ENCODE measurements at regions not wholly inside any gene's neighbourhood (a gene's known extent, or its start where the extent isn't known, plus 50 kb on each side); places are given as distances from the start of the nearest gene placed in this dataset.

- no peak for TF ChIP-seq CTCF (IDR thresholded peaks at IDR 0.05)
- TF ChIP-seq POLR2A (IDR thresholded peaks at IDR 0.05), result no peak
- H3K36me3 ChIP-seq, result no peaks in the 10 kb centered on the region
- 71 to 89% methylated on average over 3 of the region's 3 CpGs for WGBS, 2 donors
- H3K27ac ChIP-seq, result no peak overlapping the region
- no peak overlapping the region for H3K4me3 ChIP-seq
- H3K4me1 ChIP-seq, result no peaks in the 10 kb centered on the region
- no peaks in the 10 kb centered on the region for H3K27me3 ChIP-seq
- intact Hi-C loops (cut with DNase I), result no loop called here
- peaks cover 0 to 3% (median 0%) of the 10 kb centered on the region in 3 donors for H3K9me3 ChIP-seq
- no peak for DNase-seq
Measured at GRCh38 chr11:100498780-100499179, 188.3 kb upstream of the ARHGAP42 start.

- no peaks in the 10 kb centered on the region for H3K4me1 ChIP-seq
- H3K36me3 ChIP-seq, result no peaks in the 10 kb centered on the region
- DNase-seq, result no peak
- no peak overlapping the region for H3K4me3 ChIP-seq
- 88 to 90% methylated on average over 2 of the region's 2 CpGs for WGBS, 2 donors
- no peak overlapping the region for H3K27ac ChIP-seq
- H3K9me3 ChIP-seq, result peaks cover 0 to 3% (median 0%) of the 10 kb centered on the region in 3 donors
- intact Hi-C loops (cut with DNase I), result no loop called here
- no peaks in the 10 kb centered on the region for H3K27me3 ChIP-seq
- no peak for TF ChIP-seq POLR2A (IDR thresholded peaks at IDR 0.05)
- no peak for TF ChIP-seq CTCF (IDR thresholded peaks at IDR 0.05)
Measured at GRCh38 chr11:100501450-100501849, 185.6 kb upstream of the ARHGAP42 start.

- intact Hi-C loops (cut with DNase I), result no loop called here
- WGBS, 2 donors, result 27 to 38% methylated on average over 2 of the region's 2 CpGs
- Histone ChIP-seq H3K36me3 (no peaks in the 10 kb centered on the region), H3K4me1 (peaks cover 0 to 8% (median 3%) of the 10 kb centered on the region in 3 donors), H3K9me3 (no peaks in the 10 kb centered on the region), H3K4me3 (no peak overlapping the region), H3K27ac (no peak overlapping the region), H3K27me3 (no peaks in the 10 kb centered on the region)
- no peak for TF ChIP-seq CTCF (IDR thresholded peaks at IDR 0.05)
- DNase-seq, result no peak
Measured at GRCh38 chr11:100512475-100512874, 174.6 kb upstream of the ARHGAP42 start.

- H3K27ac ChIP-seq, result no peak overlapping the region
- H3K4me1 ChIP-seq, result peaks cover 0 to 8% (median 3%) of the 10 kb centered on the region in 3 donors
- no peak for DNase-seq
- intact Hi-C loops (cut with DNase I), result no loop called here
- no peaks in the 10 kb centered on the region for H3K27me3 ChIP-seq
- H3K9me3 ChIP-seq, result no peaks in the 10 kb centered on the region
- no peaks in the 10 kb centered on the region for H3K36me3 ChIP-seq
- TF ChIP-seq CTCF (IDR thresholded peaks at IDR 0.05) (no peak), POLR2A (IDR thresholded peaks at IDR 0.05) (no peak)
- H3K4me3 ChIP-seq, result no peak overlapping the region
Measured at GRCh38 chr11:100515087-100515486, 172.0 kb upstream of the ARHGAP42 start.

GRCh38 chr11:100525197-100525596 is 161.9 kb upstream of the ARHGAP42 start:
- H3K27me3 ChIP-seq, result no peaks in the 10 kb centered on the region
- intact Hi-C loops (cut with DNase I), result no loop called here
- H3K4me3 ChIP-seq, result no peak overlapping the region
- DNase-seq, result no peak
- no peaks in the 10 kb centered on the region for H3K4me1 ChIP-seq
- no peaks in the 10 kb centered on the region for H3K36me3 ChIP-seq
- no peak overlapping the region for H3K27ac ChIP-seq
- 87% methylated on average over 3 of the region's 4 CpGs; no CpG with 5 or more reads in 1 of the 2 donors for WGBS, 2 donors
- TF ChIP-seq CTCF (IDR thresholded peaks at IDR 0.05), result no peak
- TF ChIP-seq POLR2A (IDR thresholded peaks at IDR 0.05), result no peak
- peaks cover 0 to 20% (median 5%) of the 10 kb centered on the region in 3 donors for H3K9me3 ChIP-seq

Measured in esophagus squamous epithelium (tissue), 5 donors.